Brain microvascular endothelial cell (primary cell): ENCODE measurements at regions not wholly inside any gene's neighbourhood (a gene's known extent, or its start where the extent isn't known, plus 50 kb on each side); places are given as distances from the start of the nearest gene placed in this dataset.
A peak's percentile ranks its signal among the peaks of the same experiment; 100 is the strongest.
"Not testable (repeated sequence)": the region's sequence is repeated elsewhere in the genome, so short reads cannot be mapped to it uniquely, and the experiment has no call there.

ENCODE experiments used
- DNase-seq: peaks from one replicate; pipeline ENCODE4 v3.0.0-alpha.2; 2020
- H3K27ac ChIP-seq: fragments of 250-450 bp; sonication (Bioruptor Pico); 2 replicates; pipeline ENCODE4 v1.5.1; 2020; ENCODE audit warnings: mild to moderate bottlenecking, moderate library complexity
- H3K27me3 ChIP-seq: fragments of 250-450 bp; sonication (Bioruptor Pico); replicated peaks from 2 replicates; pipeline ENCODE4 v1.5.1; 2020; ENCODE audit warnings: mild to moderate bottlenecking
- H3K36me3 ChIP-seq: fragments of 250-450 bp; sonication (Bioruptor Pico); replicated peaks from 2 replicates; pipeline ENCODE4 v1.5.1; 2020; ENCODE audit warnings: mild to moderate bottlenecking
- H3K4me3 ChIP-seq: 2 replicates; pipeline ENCODE4 v1.5.1; 2011; ENCODE audit warnings: low read depth, mild to moderate bottlenecking, control low read depth, low read length, moderate library complexity
- in situ Hi-C: cut with HindIII; loops from 2 replicates; pipeline ENCODE4 v1.10.0; 2017; ENCODE audit warnings: low sequenced_read_pairs, low pct_ligation_motif_present
- TF ChIP-seq, protein P1 (sequence below): IDR thresholded peaks from 2 replicates; pipeline ENCODE4 v1.5.1; 2011; ENCODE audit warnings: low read depth, mild to moderate bottlenecking, moderate library complexity, low read length, control low read depth, inconsistent platforms; ENCODE audit errors: missing control alignments

DNA sequence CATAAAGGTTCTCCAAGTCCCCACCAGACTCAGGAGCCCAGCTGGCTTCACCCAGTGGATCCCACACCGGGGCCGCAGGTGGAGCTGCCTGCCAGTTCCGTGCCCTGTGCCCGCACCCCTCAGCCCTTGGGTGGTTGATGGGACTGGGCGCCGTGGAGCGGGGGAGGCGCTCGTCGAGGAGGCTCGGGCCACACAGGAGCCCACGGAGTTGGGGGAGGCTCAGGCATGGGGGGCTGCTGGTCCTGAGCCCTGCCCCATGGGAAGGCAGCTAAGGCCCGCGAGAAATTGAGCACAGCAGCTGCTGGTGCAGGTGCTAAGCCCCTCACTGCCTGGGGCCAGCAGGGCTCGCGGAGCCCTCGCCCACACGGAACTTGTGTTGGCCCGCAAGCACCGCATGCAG is 234.4 kb upstream of the HSF2 start:
- Histone ChIP-seq H3K36me3 (no peaks in the 10 kb centered on the region), H3K4me3 (no peak overlapping the region), H3K27ac (no peak overlapping the region), H3K27me3 (no peaks in the 10 kb centered on the region)
- no peak for DNase-seq
- TF ChIP-seq, protein P1, sequence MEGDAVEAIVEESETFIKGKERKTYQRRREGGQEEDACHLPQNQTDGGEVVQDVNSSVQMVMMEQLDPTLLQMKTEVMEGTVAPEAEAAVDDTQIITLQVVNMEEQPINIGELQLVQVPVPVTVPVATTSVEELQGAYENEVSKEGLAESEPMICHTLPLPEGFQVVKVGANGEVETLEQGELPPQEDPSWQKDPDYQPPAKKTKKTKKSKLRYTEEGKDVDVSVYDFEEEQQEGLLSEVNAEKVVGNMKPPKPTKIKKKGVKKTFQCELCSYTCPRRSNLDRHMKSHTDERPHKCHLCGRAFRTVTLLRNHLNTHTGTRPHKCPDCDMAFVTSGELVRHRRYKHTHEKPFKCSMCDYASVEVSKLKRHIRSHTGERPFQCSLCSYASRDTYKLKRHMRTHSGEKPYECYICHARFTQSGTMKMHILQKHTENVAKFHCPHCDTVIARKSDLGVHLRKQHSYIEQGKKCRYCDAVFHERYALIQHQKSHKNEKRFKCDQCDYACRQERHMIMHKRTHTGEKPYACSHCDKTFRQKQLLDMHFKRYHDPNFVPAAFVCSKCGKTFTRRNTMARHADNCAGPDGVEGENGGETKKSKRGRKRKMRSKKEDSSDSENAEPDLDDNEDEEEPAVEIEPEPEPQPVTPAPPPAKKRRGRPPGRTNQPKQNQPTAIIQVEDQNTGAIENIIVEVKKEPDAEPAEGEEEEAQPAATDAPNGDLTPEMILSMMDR: no peak
- in situ Hi-C loops: no loop called here

GRCh38 chr6:122170274-122170673 is 229.2 kb upstream of the HSF2 start:
- in situ Hi-C loops: no loop called here
- TF ChIP-seq, protein P1: no peak
- Histone ChIP-seq H3K36me3 (no peaks in the 10 kb centered on the region), H3K27ac (no peak overlapping the region), H3K27me3 (no peaks in the 10 kb centered on the region), H3K4me3 (no peak overlapping the region)
- no peak for DNase-seq

GRCh38 chr6:122178988-122179387 is 220.5 kb upstream of the HSF2 start:
- no peak for DNase-seq
- H3K36me3 ChIP-seq: no peaks in the 10 kb centered on the region
- no peaks in the 10 kb centered on the region for H3K27me3 ChIP-seq
- TF ChIP-seq, protein P1: no peak
- no peak overlapping the region for H3K4me3 ChIP-seq
- in situ Hi-C loops: no loop called here
- no peak overlapping the region for H3K27ac ChIP-seq

DNA sequence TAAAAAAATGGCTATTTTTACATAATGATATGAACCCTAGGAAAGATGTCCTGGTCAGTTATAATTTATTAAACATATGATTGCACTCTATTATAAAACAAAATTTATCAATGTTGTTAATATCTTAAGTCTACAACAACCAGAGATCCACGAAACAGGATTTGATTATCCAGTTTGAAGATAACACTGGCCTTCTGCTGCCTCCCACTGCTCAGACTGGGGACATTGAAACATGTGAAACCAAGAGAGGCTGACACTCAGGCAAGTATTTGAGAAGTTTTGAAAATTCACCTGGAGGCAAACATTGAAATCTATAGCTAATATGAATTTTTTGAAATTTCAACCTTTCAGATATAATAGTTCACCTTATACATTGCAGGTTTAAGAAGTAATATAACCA is 219.3 kb upstream of the HSF2 start:
- DNase-seq: no peak
- Histone ChIP-seq H3K27me3 (no peaks in the 10 kb centered on the region), H3K4me3 (no peak overlapping the region), H3K36me3 (no peaks in the 10 kb centered on the region), H3K27ac (no peak overlapping the region)
- TF ChIP-seq, protein P1: peak; percentile 49
- in situ Hi-C loops: no loop called here

DNA sequence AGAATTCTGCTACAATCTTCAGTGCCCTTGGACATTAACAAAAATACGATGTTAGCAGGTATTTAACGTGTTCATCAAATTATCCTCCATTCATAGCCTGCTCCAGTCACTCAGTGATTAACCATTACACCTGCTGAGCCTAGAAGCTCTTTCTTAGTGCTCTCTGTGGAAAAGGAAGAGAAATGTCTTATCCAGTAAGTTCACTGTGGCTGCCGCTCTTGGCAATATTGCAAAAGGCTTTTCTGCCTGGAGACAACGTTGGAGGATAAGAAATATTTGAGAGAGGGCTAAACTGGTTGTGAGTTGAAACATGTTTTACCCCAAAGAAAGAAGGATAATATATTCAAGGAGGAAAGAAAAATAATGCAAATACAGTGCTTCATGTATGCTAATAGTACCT is 217.4 kb upstream of the HSF2 start:
- Histone ChIP-seq H3K36me3 (no peaks in the 10 kb centered on the region), H3K4me3 (no peak overlapping the region), H3K27me3 (no peaks in the 10 kb centered on the region), H3K27ac (no peak overlapping the region)
- DNase-seq: no peak
- TF ChIP-seq, protein P1: no peak
- in situ Hi-C loops: no loop called here

GRCh38 chr6:122184401-122184827 is 215.0 kb upstream of the HSF2 start:
- no peak for DNase-seq
- Histone ChIP-seq H3K4me3 (no peak overlapping the region), H3K27ac (no peak overlapping the region), H3K27me3 (no peaks in the 10 kb centered on the region), H3K36me3 (no peaks in the 10 kb centered on the region)
- in situ Hi-C loops: no loop called here
- TF ChIP-seq, protein P1: peak; percentile 40

DNA sequence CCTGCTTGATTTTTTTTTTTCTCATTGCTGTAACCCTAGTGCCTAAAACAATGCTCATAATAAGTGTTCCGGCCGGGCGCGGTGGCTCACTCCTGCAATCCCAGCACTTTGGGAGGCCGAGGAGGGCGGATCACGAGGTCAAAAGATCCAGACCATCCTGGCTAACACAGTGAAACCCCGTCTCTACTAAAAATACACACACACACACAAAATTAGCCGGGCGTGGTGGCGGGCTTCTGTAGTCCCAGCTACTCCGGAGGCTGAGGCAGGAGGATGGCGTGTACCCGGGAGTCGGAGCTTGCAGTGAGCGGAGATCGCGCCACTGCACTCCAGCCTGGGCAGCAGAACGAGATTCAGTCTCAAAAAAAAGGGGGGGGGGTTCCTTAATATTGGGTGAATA is 214.0 kb upstream of the HSF2 start:
- in situ Hi-C loops, H3K4me3 ChIP-seq: not testable (repeated sequence)

More for the DNA sequence above, 214.0 kb upstream of the HSF2 start:
- not testable (repeated sequence) for DNase-seq, H3K36me3 ChIP-seq, H3K27ac ChIP-seq, H3K27me3 ChIP-seq
